Neural crest cell (in vitro differentiated cells): ENCODE measurements at regions not wholly inside any gene's neighbourhood (a gene's known extent, or its start where the extent isn't known, plus 50 kb on each side); places are given as distances from the start of the nearest gene placed in this dataset.

ENCODE experiments used
- DNase-seq: peaks from one replicate; pipeline ENCODE4 v3.0.0; 2021; ENCODE audit warnings: low read depth, mixed read lengths, low spot score
- H3K27ac Mint-ChIP-seq: one replicate; pipeline ENCODE4 v1.8.0; 2021; ENCODE audit warnings: mild to moderate bottlenecking, mixed read lengths; ENCODE audit not compliant: unreplicated experiment
- H3K27me3 Mint-ChIP-seq: 2 replicates; pipeline ENCODE4 v1.8.0; 2021; ENCODE audit warnings: low read depth, mild to moderate bottlenecking, mixed read lengths
- H3K36me3 Mint-ChIP-seq: 2 replicates; pipeline ENCODE4 v1.8.0; 2021; ENCODE audit warnings: low read depth, mild to moderate bottlenecking, mixed read lengths
- H3K4me1 Mint-ChIP-seq: 2 replicates; pipeline ENCODE4 v1.8.0; 2021; ENCODE audit warnings: mixed read lengths
- H3K4me3 Mint-ChIP-seq: one replicate; pipeline ENCODE4 v1.8.0; 2021; ENCODE audit warnings: mild to moderate bottlenecking, mixed read lengths
- H3K9me3 Mint-ChIP-seq: 2 replicates; pipeline ENCODE4 v1.8.0; 2021; ENCODE audit warnings: mixed read lengths
- CTCF ChIP-seq: fragments of 200-600 bp; sonication (generic); conservative IDR thresholded peaks from 2 replicates; pipeline ENCODE4 v1.5.0; 2021; ENCODE audit warnings: antibody characterized with exemption, mild to moderate bottlenecking

- no peak for DNase-seq
- Mint-ChIP-seq H3K27me3 (peaks cover 2% of the 10 kb centered on the region), H3K4me3 (no peak overlapping the region), H3K4me1 (no peaks in the 10 kb centered on the region), H3K27ac (no peak overlapping the region), H3K36me3 (no peaks in the 10 kb centered on the region), H3K9me3 (no peaks in the 10 kb centered on the region)
- TF ChIP-seq CTCF = no peak
Observed at GRCh38 chr9:102047549-102047948, 309.1 kb upstream of the GRIN3A start.

GRCh38 chr9:102044133-102044532, 305.7 kb upstream of the GRIN3A start:
- Mint-ChIP-seq H3K36me3 (no peaks in the 10 kb centered on the region), H3K27ac (no peak overlapping the region), H3K4me3 (no peak overlapping the region), H3K27me3 (peaks cover 4% of the 10 kb centered on the region), H3K9me3 (no peaks in the 10 kb centered on the region), H3K4me1 (no peaks in the 10 kb centered on the region)
- DNase-seq = no peak
- TF ChIP-seq CTCF = no peak

GRCh38 chr9:102038006-102038405, 299.6 kb upstream of the GRIN3A start:
- Mint-ChIP-seq H3K9me3 (no peaks in the 10 kb centered on the region), H3K27ac (no peak overlapping the region), H3K27me3 (peaks cover 13% of the 10 kb centered on the region)

GRCh38 chr9:102035929-102036328, 297.5 kb upstream of the GRIN3A start:
- TF ChIP-seq CTCF = no peak
- no peak for DNase-seq
- H3K27ac Mint-ChIP-seq = no peak overlapping the region
- peaks cover 11% of the 10 kb centered on the region for H3K27me3 Mint-ChIP-seq
- no peak overlapping the region for H3K4me3 Mint-ChIP-seq
- H3K36me3 Mint-ChIP-seq = no peaks in the 10 kb centered on the region
- H3K4me1 Mint-ChIP-seq = no peaks in the 10 kb centered on the region
- H3K9me3 Mint-ChIP-seq = no peaks in the 10 kb centered on the region

More at GRCh38 chr9:102038006-102038405, 299.6 kb upstream of the GRIN3A start:
- no peak for DNase-seq
- no peak overlapping the region for H3K4me3 Mint-ChIP-seq
- no peaks in the 10 kb centered on the region for H3K36me3 Mint-ChIP-seq
- no peak for TF ChIP-seq CTCF
- H3K4me1 Mint-ChIP-seq = no peaks in the 10 kb centered on the region

- Mint-ChIP-seq H3K27me3 (peaks cover 11% of the 10 kb centered on the region), H3K36me3 (no peaks in the 10 kb centered on the region), H3K27ac (no peak overlapping the region), H3K4me3 (no peak overlapping the region), H3K9me3 (no peaks in the 10 kb centered on the region), H3K4me1 (no peaks in the 10 kb centered on the region)
- TF ChIP-seq CTCF = no peak
- no peak for DNase-seq
Observed at GRCh38 chr9:102032614-102033013, 294.2 kb upstream of the GRIN3A start.

- no peaks in the 10 kb centered on the region for H3K36me3 Mint-ChIP-seq
- no peak overlapping the region for H3K27ac Mint-ChIP-seq
- no peak for TF ChIP-seq CTCF
- no peaks in the 10 kb centered on the region for H3K4me1 Mint-ChIP-seq
- H3K4me3 Mint-ChIP-seq = no peak overlapping the region
- H3K27me3 Mint-ChIP-seq = peaks cover 10% of the 10 kb centered on the region
- DNase-seq = no peak
- no peaks in the 10 kb centered on the region for H3K9me3 Mint-ChIP-seq
Observed at GRCh38 chr9:102000956-102001355, 262.5 kb upstream of the GRIN3A start.
